ENCODE measurements at regions not wholly inside any gene's neighbourhood (a gene's known extent, or its start where the extent isn't known, plus 50 kb on each side); places are given as distances from the start of the nearest gene placed in this dataset.

DNA sequence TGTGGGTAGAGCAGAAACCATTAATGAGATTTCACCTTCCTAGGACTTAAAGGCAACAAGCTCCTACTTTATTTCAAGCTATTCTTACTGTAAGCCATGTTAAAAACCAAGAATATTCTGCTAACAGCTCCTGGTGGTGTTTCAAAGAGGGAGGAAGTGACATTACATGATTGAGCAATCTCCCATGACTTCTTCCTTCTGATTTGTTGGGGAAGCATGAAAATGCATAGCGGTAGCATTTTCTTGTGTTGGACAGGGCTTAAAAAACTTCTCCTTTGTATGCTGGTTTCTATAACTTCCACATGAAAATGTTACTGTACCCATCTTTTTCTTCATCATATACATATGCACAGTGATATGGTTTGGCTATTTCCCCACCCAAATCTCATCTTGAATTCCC, 297.0 kb upstream of the SNX7 start:
- H3K4me3 ChIP-seq (ENCODE audit: low read depth, low read length) = no peak overlapping the region
- in situ Hi-C loops (cut with HindIII; ENCODE audit: low sequenced_read_pairs) = no loop called here
- no peak for DNase-seq (ENCODE audit: low read depth)
- TF ChIP-seq CTCF (IDR thresholded peaks at IDR 0.05; ENCODE audit: low read depth, low read length, missing control alignments) = no peak

DNA sequence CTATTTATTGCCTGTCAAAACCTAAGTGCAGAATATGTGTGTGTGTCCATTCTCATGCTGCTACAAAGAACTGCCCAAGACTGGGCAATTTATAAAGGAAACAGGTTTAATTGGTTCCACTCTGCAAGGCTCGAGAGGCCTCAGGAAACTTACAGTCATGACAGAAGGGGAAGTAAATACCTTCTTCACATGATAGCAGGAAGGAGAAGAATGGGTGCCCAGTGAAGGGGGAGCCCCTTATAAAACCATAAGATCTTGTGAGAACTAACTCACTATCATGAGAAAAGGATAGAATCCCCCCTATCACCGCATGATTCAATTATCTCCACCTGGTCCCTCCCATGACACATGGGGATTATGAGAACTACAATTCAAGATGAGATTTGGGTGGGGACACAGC, 300.7 kb upstream of the SNX7 start:
- no peak for TF ChIP-seq CTCF (IDR thresholded peaks at IDR 0.05; ENCODE audit: low read depth, low read length, missing control alignments)
- H3K4me3 ChIP-seq (ENCODE audit: low read depth, low read length) = no peak overlapping the region
- no peak for DNase-seq (ENCODE audit: low read depth)
- in situ Hi-C loops (cut with HindIII; ENCODE audit: low sequenced_read_pairs) = no loop called here

- TF ChIP-seq CTCF (IDR thresholded peaks at IDR 0.05; ENCODE audit: low read depth, low read length, missing control alignments) = no peak
- no peak overlapping the region for H3K4me3 ChIP-seq (ENCODE audit: low read depth, low read length)
- DNase-seq (ENCODE audit: low read depth) = no peak
- in situ Hi-C loops (cut with HindIII; ENCODE audit: low sequenced_read_pairs) = no loop called here
Measured at GRCh38 chr1:98355656-98356383, 305.7 kb upstream of the SNX7 start.

GRCh38 chr1:98352378-98352777, 309.1 kb upstream of the SNX7 start:
- H3K4me3 ChIP-seq (ENCODE audit: low read depth, low read length) = no peak overlapping the region
- TF ChIP-seq CTCF (IDR thresholded peaks at IDR 0.05; ENCODE audit: low read depth, low read length, missing control alignments) = no peak
- in situ Hi-C loops (cut with HindIII; ENCODE audit: low sequenced_read_pairs) = no loop called here

GRCh38 chr1:98351561-98351960, 310.0 kb upstream of the SNX7 start:
- TF ChIP-seq CTCF (IDR thresholded peaks at IDR 0.05; ENCODE audit: low read depth, low read length, missing control alignments) = no peak
- no peak for DNase-seq (ENCODE audit: low read depth)
- in situ Hi-C loops (cut with HindIII; ENCODE audit: low sequenced_read_pairs) = no loop called here
- no peak overlapping the region for H3K4me3 ChIP-seq (ENCODE audit: low read depth, low read length)

More at GRCh38 chr1:98352378-98352777, 309.1 kb upstream of the SNX7 start:
- no peak for DNase-seq (ENCODE audit: low read depth)

DNA sequence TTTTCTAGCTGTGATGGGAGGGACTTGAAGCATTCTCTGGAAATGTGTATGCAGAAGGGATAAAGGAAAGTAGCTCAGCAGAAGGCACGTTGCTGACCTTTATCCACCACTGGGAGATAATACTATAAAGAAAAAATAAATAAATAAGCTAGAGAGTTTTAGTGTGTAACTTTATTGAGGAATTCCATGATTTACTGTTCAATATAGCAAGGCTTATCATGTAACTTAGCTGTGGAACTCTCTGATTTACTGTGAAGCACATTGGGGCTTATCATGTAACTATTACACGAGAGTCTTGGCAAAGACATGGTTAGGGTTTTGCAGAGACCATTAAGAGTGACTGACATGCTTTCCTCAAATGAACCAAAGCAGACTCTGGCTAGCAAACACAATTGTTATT, 316.1 kb upstream of the SNX7 start:
- no peak overlapping the region for H3K4me3 ChIP-seq (ENCODE audit: low read depth, low read length)
- in situ Hi-C loops (cut with HindIII; ENCODE audit: low sequenced_read_pairs) = loop anchor here (25.0 kb wide), 1 partner anchor 117 kb away; no protein-coding TSS in a partner anchor
- TF ChIP-seq CTCF (IDR thresholded peaks at IDR 0.05; ENCODE audit: low read depth, low read length, missing control alignments) = no peak
- no peak for DNase-seq (ENCODE audit: low read depth)
